Tibial nerve (tissue), 3 donors: ENCODE measurements at regions not wholly inside any gene's neighbourhood (a gene's known extent, or its start where the extent isn't known, plus 50 kb on each side); places are given as distances from the start of the nearest gene placed in this dataset.

Experiments
- POLR2A ChIP-seq, 2 donors: fragments of 450-650 bp; IDR thresholded peaks; one replicate each; pipeline ENCODE4 v1.6.1; 2017; ENCODE audit warnings: antibody characterized with exemption in 2 of 2, mild to moderate bottlenecking in 2 of 2, moderate library complexity in 2 of 2
- TF ChIP-seq, protein P1 (sequence below), 5 experiments: fragments of 200-600 bp in 3 of 5; fragments of 450-650 bp in 2 of 5; sonication (generic) in 3 of 5; IDR thresholded peaks; one replicate each; pipeline ENCODE4 v1.5.1; 2016 to 2019; ENCODE audit warnings: antibody characterized with exemption in 5 of 5, mild to moderate bottlenecking in 3 of 5, moderate library complexity in 2 of 5

GRCh38 chr21:34198231-34199120, 125.1 kb downstream of the MRPS6 start:
- TF ChIP-seq, protein P1, sequence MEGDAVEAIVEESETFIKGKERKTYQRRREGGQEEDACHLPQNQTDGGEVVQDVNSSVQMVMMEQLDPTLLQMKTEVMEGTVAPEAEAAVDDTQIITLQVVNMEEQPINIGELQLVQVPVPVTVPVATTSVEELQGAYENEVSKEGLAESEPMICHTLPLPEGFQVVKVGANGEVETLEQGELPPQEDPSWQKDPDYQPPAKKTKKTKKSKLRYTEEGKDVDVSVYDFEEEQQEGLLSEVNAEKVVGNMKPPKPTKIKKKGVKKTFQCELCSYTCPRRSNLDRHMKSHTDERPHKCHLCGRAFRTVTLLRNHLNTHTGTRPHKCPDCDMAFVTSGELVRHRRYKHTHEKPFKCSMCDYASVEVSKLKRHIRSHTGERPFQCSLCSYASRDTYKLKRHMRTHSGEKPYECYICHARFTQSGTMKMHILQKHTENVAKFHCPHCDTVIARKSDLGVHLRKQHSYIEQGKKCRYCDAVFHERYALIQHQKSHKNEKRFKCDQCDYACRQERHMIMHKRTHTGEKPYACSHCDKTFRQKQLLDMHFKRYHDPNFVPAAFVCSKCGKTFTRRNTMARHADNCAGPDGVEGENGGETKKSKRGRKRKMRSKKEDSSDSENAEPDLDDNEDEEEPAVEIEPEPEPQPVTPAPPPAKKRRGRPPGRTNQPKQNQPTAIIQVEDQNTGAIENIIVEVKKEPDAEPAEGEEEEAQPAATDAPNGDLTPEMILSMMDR (IDR thresholded peaks at IDR 0.05): no peak
- no peak for TF ChIP-seq POLR2A (IDR thresholded peaks at IDR 0.05)
